ENCODE measurements at regions not wholly inside any gene's neighbourhood (a gene's known extent, or its start where the extent isn't known, plus 50 kb on each side); places are given as distances from the start of the nearest gene placed in this dataset.

DNA sequence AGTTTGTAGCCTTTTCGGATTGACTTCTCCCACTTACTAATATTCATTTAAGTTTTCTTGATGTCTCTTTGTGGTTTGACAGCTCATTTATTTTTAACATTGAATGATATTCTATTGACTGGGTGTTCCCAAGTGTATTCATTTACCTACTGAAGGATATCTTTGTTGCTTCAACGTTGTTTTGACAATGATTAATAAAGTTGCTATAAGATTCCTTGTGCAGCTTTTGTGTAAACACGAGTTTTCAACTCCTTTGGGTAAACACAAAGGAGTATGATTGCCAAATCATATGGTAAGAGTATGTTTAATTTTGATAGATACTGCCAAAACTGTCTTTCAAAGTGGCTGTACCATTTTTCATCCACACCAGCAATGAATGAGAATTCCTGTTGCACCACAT, 1200.9 kb downstream of the DSC3 start (continued):
- no peak for TF ChIP-seq HDAC2 (IDR thresholded peaks at IDR 0.05; ENCODE audit: borderline replicate concordance in 1 of 2, low read depth in 2 of 2, low read length in 2 of 2)
- no peak for TF ChIP-seq TAF7 (optimal IDR thresholded peaks at IDR 0.05; ENCODE audit: borderline replicate concordance, low read depth, low read length)
